H9 (cell line): ENCODE measurements at regions not wholly inside any gene's neighbourhood (a gene's known extent, or its start where the extent isn't known, plus 50 kb on each side); places are given as distances from the start of the nearest gene placed in this dataset.

Source experiments
- DNase-seq: peaks from one replicate; pipeline ENCODE4 v3.0.0-alpha.2; 2017
- H2AFZ ChIP-seq: one replicate; pipeline ENCODE4 v1.6.1; 2013; ENCODE audit warnings: mild to moderate bottlenecking, low read length, control low read depth, moderate library complexity
- H2AK5ac ChIP-seq: 2 replicates; pipeline ENCODE4 v1.6.1; 2013; ENCODE audit warnings: low read length, control low read depth, mixed read lengths; ENCODE audit not compliant: insufficient read length
- H2BK120ac ChIP-seq: one replicate; pipeline ENCODE4 v1.6.1; 2013; ENCODE audit warnings: low read depth, mild to moderate bottlenecking, low read length, control low read depth, inconsistent platforms; ENCODE audit not compliant: poor library complexity, severe bottlenecking
- H2BK12ac ChIP-seq: 2 replicates; pipeline ENCODE4 v1.6.1; 2013; ENCODE audit warnings: low read length, control low read depth, mixed read lengths, low read depth; ENCODE audit not compliant: insufficient read length
- H2BK15ac ChIP-seq: 2 replicates; pipeline ENCODE4 v1.6.1; 2013; ENCODE audit warnings: low read depth, low read length, control low read depth
- H2BK20ac ChIP-seq: one replicate; pipeline ENCODE4 v1.6.1; 2013; ENCODE audit warnings: low read depth, mild to moderate bottlenecking, low read length, control low read depth, inconsistent platforms; ENCODE audit not compliant: poor library complexity, severe bottlenecking
- H2BK5ac ChIP-seq: 2 replicates; pipeline ENCODE4 v1.6.1; 2013; ENCODE audit warnings: low read length, control low read depth, mixed read lengths; ENCODE audit not compliant: insufficient read length
- H3K14ac ChIP-seq: 2 replicates; pipeline ENCODE4 v1.6.1; 2013; ENCODE audit warnings: low read length, control low read depth; ENCODE audit not compliant: insufficient read depth
- H3K18ac ChIP-seq: 2 replicates; pipeline ENCODE4 v1.6.1; 2013; ENCODE audit warnings: low read depth, mild to moderate bottlenecking, mixed read lengths, low read length, control low read depth; ENCODE audit not compliant: insufficient read length
- H3K23ac ChIP-seq: 2 replicates; pipeline ENCODE4 v1.6.1; 2013; ENCODE audit warnings: low read length, control low read depth, mixed read lengths, low read depth; ENCODE audit not compliant: insufficient read length
- H3K23me2 ChIP-seq: 2 replicates; pipeline ENCODE4 v1.6.1; 2013; ENCODE audit warnings: low read depth, mild to moderate bottlenecking, mixed read lengths, low read length, control low read depth; ENCODE audit not compliant: insufficient read length, poor library complexity, severe bottlenecking
- H3K27ac ChIP-seq: 2 replicates; pipeline ENCODE4 v1.5.1; 2013; ENCODE audit warnings: low read length, control low read depth, mixed read lengths, low read depth; ENCODE audit not compliant: insufficient read length
- H3K27me3 ChIP-seq: 2 replicates; pipeline ENCODE4 v1.6.1; 2013; ENCODE audit warnings: low read length, control low read depth, inconsistent platforms; ENCODE audit not compliant: insufficient read depth
- H3K4ac ChIP-seq: 2 replicates; pipeline ENCODE4 v1.6.1; 2013; ENCODE audit warnings: low read depth, mild to moderate bottlenecking, control low read depth, inconsistent platforms, low read length, moderate library complexity
- H3K4me1 ChIP-seq: 2 replicates; pipeline ENCODE4 v1.6.1; 2013; ENCODE audit warnings: low read length, control low read depth, inconsistent platforms; ENCODE audit not compliant: insufficient read depth
- H3K4me2 ChIP-seq: 2 replicates; pipeline ENCODE4 v1.6.1; 2013; ENCODE audit warnings: low read length, control low read depth, mixed read lengths; ENCODE audit not compliant: insufficient read length, insufficient read depth
- H3K56ac ChIP-seq: 2 replicates; pipeline ENCODE4 v1.6.1; 2013; ENCODE audit warnings: low read depth, mild to moderate bottlenecking, mixed read lengths, low read length, control low read depth; ENCODE audit not compliant: insufficient read length
- H3K79me1 ChIP-seq: 2 replicates; pipeline ENCODE4 v1.6.1; 2013; ENCODE audit warnings: low read depth, mild to moderate bottlenecking, moderate library complexity, low read length, control low read depth, inconsistent platforms; ENCODE audit not compliant: insufficient read depth, poor library complexity, severe bottlenecking
- H3K79me2 ChIP-seq: 2 replicates; pipeline ENCODE4 v1.6.1; 2013; ENCODE audit warnings: low read length, control low read depth, inconsistent platforms; ENCODE audit not compliant: insufficient read depth
- H3K9ac ChIP-seq: 2 replicates; pipeline ENCODE4 v1.6.1; 2013; ENCODE audit warnings: low read length, control low read depth, mixed read lengths; ENCODE audit not compliant: insufficient read length; ENCODE audit errors: extremely low read depth
- H3K9me3 ChIP-seq: one replicate; pipeline ENCODE4 v1.6.1; 2013; ENCODE audit warnings: low read depth, low read length, inconsistent platforms; ENCODE audit not compliant: control insufficient read depth
- H3T11ph ChIP-seq: one replicate; pipeline ENCODE4 v1.6.1; 2013; ENCODE audit warnings: mild to moderate bottlenecking, low read length, control low read depth, inconsistent platforms
- H4K20me1 ChIP-seq: one replicate; pipeline ENCODE4 v1.6.1; 2013; ENCODE audit not compliant: control insufficient read depth, insufficient read length, insufficient read depth
- H4K5ac ChIP-seq: 2 replicates; pipeline ENCODE4 v1.6.1; 2013; ENCODE audit warnings: low read depth, mild to moderate bottlenecking, mixed read lengths, low read length, control low read depth; ENCODE audit not compliant: insufficient read length
- H4K8ac ChIP-seq: replicated peaks from 2 replicates; pipeline ENCODE4 v1.6.1; 2013; ENCODE audit warnings: low read length, control low read depth, mixed read lengths, low read depth; ENCODE audit not compliant: insufficient read length
- H4K91ac ChIP-seq: 2 replicates; pipeline ENCODE4 v1.6.1; 2013; ENCODE audit warnings: low read depth, mild to moderate bottlenecking, moderate library complexity, mixed read lengths, low read length, control low read depth; ENCODE audit not compliant: insufficient read length
- H3K27ac Mint-ChIP-seq, 3 experiments: 2 replicates in 2 of 3; 3 replicates in 1 of 3; pipeline ENCODE4 v1.8.0; 2020 to 2021; ENCODE audit warnings: mixed read lengths in 3 of 3, mild to moderate bottlenecking in 1 of 3, moderate library complexity in 1 of 3
- H3K27me3 Mint-ChIP-seq: 2 replicates; pipeline ENCODE4 v1.8.0; 2021; ENCODE audit warnings: low read depth, mild to moderate bottlenecking, moderate library complexity, mixed read lengths
- H3K36me3 Mint-ChIP-seq, 3 experiments: 2 replicates in 2 of 3; 3 replicates in 1 of 3; pipeline ENCODE4 v1.8.0; 2020 to 2021; ENCODE audit warnings: low read depth in 3 of 3, mixed read lengths in 3 of 3; ENCODE audit not compliant: insufficient read depth in 1 of 3
- H3K4me1 Mint-ChIP-seq, 2 experiments: 2 replicates each; pipeline ENCODE4 v1.8.0; 2020; ENCODE audit warnings: mixed read lengths in 2 of 2
- H3K4me3 Mint-ChIP-seq, 2 experiments: 2 replicates in 1 of 2; 3 replicates in 1 of 2; pipeline ENCODE4 v1.8.0; 2020 to 2021; ENCODE audit warnings: mild to moderate bottlenecking in 2 of 2, mixed read lengths in 2 of 2, moderate library complexity in 1 of 2
- H3K9me3 Mint-ChIP-seq, 2 experiments: 2 replicates in 1 of 2; 3 replicates in 1 of 2; pipeline ENCODE4 v1.8.0; 2020; ENCODE audit warnings: mild to moderate bottlenecking in 2 of 2, mixed read lengths in 2 of 2, moderate library complexity in 1 of 2
- TF ChIP-seq, protein P1 (sequence below): fragments of 200-600 bp; sonication (generic); conservative IDR thresholded peaks from 3 replicates; pipeline ENCODE4 v1.8.0; 2021; ENCODE audit warnings: antibody characterized with exemption, mild to moderate bottlenecking

DNA sequence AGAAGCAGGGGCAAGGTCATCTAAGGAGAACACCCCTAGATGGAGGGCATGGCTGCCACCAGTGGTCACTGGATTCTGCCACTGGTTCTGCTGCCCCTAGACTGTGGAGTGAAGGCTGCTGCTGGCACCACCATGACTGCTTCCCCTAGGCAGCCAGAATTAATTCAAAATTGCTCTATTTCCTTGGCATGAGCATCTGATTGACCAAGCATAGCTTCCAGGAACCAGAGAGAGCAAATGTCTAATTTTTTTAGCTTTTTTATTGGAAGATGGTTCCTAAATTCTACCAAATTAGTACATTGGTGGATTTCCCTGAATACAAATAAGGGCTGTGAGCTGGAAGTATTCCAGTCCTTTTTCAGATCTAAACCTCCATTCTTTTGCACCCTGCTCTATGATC lies 270.2 kb upstream of the GBE1 start:
- H3T11ph ChIP-seq, result no peak overlapping the region
- no peak overlapping the region for H4K91ac ChIP-seq
- H3K9ac ChIP-seq, result no peak overlapping the region
- no peak overlapping the region for H3K23ac ChIP-seq
- H3K14ac ChIP-seq, result no peak overlapping the region
- H4K20me1 ChIP-seq, result no peaks in the 10 kb centered on the region
- H2AFZ ChIP-seq, result no peak overlapping the region
- no peak overlapping the region for H2BK20ac ChIP-seq
- Mint-ChIP-seq H3K4me1 (peaks cover 2 to 8% of the 10 kb centered on the region in 2 experiments; a peak in 2 of 4 replicates), H3K4me3 (no peak overlapping the region), H3K36me3 (no peaks in the 10 kb centered on the region; a peak in 1 of 7 replicates), H3K27me3 (no peaks in the 10 kb centered on the region), H3K9me3 (no peaks in the 10 kb centered on the region), H3K27ac (0 out of 7 replicates have a peak overlapping the region, but pooled peaks of 1 of the 3 experiments have one; percentile 48)
- no peak overlapping the region for H3K4ac ChIP-seq
- no peak overlapping the region for H2AK5ac ChIP-seq
- no peak overlapping the region for H2BK12ac ChIP-seq
- H3K18ac ChIP-seq, result no peak overlapping the region
- H3K23me2 ChIP-seq, result no peaks in the 10 kb centered on the region
- H2BK5ac ChIP-seq, result no peak overlapping the region
- no peak overlapping the region for H3K56ac ChIP-seq
- H3K27ac ChIP-seq, result no peak overlapping the region
- H4K8ac ChIP-seq, result no peak overlapping the region
- H3K4me1 ChIP-seq, result no peaks in the 10 kb centered on the region
- TF ChIP-seq, protein P1, sequence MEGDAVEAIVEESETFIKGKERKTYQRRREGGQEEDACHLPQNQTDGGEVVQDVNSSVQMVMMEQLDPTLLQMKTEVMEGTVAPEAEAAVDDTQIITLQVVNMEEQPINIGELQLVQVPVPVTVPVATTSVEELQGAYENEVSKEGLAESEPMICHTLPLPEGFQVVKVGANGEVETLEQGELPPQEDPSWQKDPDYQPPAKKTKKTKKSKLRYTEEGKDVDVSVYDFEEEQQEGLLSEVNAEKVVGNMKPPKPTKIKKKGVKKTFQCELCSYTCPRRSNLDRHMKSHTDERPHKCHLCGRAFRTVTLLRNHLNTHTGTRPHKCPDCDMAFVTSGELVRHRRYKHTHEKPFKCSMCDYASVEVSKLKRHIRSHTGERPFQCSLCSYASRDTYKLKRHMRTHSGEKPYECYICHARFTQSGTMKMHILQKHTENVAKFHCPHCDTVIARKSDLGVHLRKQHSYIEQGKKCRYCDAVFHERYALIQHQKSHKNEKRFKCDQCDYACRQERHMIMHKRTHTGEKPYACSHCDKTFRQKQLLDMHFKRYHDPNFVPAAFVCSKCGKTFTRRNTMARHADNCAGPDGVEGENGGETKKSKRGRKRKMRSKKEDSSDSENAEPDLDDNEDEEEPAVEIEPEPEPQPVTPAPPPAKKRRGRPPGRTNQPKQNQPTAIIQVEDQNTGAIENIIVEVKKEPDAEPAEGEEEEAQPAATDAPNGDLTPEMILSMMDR, result no peak
- H2BK120ac ChIP-seq, result no peak overlapping the region
- no peaks in the 10 kb centered on the region for H3K27me3 ChIP-seq
- H3K79me2 ChIP-seq, result no peaks in the 10 kb centered on the region
- no peaks in the 10 kb centered on the region for H3K79me1 ChIP-seq
- H3K4me2 ChIP-seq, result no peak overlapping the region
- no peak overlapping the region for H4K5ac ChIP-seq
- no peaks in the 10 kb centered on the region for H3K9me3 ChIP-seq
- DNase-seq, result no peak
- no peak overlapping the region for H2BK15ac ChIP-seq
